Prostate gland (tissue), 2 donors: ENCODE measurements at regions not wholly inside any gene's neighbourhood (a gene's known extent, or its start where the extent isn't known, plus 50 kb on each side); places are given as distances from the start of the nearest gene placed in this dataset.

Experiments used
- CTCF ChIP-seq, 4 experiments: fragments of 200-600 bp in 2 of 4; fragments of 450-650 bp in 2 of 4; sonication (generic) in 2 of 4; IDR thresholded peaks; 1 replicate in 3 of 4; 2 replicates in 1 of 4; pipeline ENCODE4 v1.5.1; 2016 to 2019; ENCODE audit warnings: antibody characterized with exemption in 4 of 4, mild to moderate bottlenecking in 2 of 4, moderate library complexity in 2 of 4
- POLR2AphosphoS5 ChIP-seq: sonication (generic); formaldehyde crosslinking; IDR thresholded peaks from one replicate; pipeline ENCODE4 v1.6.1; 2017; ENCODE audit warnings: antibody characterized with exemption

GRCh38 chr6:1191141-1191630 lies 120.7 kb upstream of the FOXQ1 start:
- TF ChIP-seq CTCF (IDR thresholded peaks at IDR 0.05) (no peak), POLR2AphosphoS5 (no peak)
